SKM-1 treated with dmso at 0.1 percent for 144 hours (cell line): ENCODE measurements at regions not wholly inside any gene's neighbourhood (a gene's known extent, or its start where the extent isn't known, plus 50 kb on each side); places are given as distances from the start of the nearest gene placed in this dataset.

Source experiments
- DNase-seq: peaks from one replicate; lab custom pipeline; 2025; ENCODE audit not compliant: unreplicated experiment; lab: John Stamatoyannopoulos, UW

DNA sequence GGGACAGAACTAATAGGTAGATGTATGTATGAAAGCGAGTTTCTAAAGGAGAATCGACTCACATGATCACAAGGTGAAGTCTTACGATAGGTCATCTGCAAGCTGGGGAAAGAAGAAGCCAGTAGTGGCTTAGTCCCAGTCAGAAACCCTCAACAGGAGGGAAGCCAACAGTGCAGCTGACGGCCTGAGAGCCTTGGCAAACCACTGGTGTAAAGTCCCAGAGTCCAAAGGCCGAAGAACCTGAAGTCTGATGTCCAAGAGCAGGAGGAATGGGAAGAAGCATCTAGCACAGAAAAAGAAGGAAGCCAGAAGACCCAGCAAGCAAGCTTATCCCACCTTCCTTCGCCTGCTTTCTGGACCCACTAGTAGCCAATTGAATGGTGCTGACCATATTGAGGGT lies 507.6 kb upstream of the ARGLU1 start:
- no peak for DNase-seq

GRCh38 chr13:107070792-107071191 lies 502.9 kb upstream of the ARGLU1 start:
- no peak for DNase-seq

DNA sequence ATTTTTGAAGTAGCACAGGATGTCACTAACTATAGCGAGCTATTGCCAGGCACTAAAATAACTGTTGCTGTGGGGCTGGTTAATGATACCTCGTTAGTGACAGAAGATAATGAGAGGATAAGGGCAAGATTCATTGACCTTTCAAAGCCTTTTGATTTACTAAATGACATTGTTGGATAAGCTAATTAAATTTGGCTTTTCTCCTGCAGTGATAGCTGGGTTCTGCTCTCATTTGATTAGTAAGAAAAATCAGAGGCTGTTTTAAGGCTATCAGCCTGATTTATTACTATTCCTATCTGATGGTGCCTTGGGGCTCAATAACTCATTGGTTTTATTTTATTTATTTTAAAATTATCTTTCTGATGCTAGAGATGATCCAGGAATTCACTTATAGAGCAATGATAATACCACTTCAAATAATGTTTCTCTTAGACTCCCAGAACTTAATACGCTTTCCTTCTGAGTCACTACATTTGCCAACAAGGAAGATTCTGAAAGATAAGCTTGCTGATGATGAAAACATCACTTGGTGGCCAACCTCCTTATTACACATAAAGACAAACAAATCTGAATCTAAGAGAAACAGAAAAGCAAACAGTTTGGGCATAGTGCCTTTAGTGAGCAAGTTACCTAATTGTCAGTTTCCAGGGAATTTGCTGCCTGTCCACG lies 501.3 kb upstream of the ARGLU1 start:
- DNase-seq: no peak

- no peak for DNase-seq
Observed at GRCh38 chr13:107067381-107067780, 499.4 kb upstream of the ARGLU1 start.

DNA sequence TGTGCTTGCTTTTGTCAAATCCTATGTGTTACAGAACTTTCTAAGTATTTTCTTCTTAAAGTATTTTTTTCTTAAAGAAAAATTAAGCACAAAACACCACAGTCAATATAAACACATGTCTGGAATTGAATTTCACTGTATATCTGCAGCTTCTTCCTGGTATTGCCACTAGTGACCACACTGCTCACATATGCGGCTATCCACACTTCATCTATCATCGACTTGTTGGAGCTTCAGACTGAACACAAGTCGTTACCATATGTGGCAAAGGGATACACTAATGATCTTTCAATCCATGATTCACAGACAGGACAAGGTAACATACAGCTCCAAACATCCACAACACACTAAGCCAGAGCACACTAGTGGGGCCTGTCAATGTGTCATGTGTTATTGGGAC lies 498.4 kb upstream of the ARGLU1 start:
- DNase-seq: no peak

GRCh38 chr13:107065036-107065435 lies 497.1 kb upstream of the ARGLU1 start:
- DNase-seq: no peak

DNA sequence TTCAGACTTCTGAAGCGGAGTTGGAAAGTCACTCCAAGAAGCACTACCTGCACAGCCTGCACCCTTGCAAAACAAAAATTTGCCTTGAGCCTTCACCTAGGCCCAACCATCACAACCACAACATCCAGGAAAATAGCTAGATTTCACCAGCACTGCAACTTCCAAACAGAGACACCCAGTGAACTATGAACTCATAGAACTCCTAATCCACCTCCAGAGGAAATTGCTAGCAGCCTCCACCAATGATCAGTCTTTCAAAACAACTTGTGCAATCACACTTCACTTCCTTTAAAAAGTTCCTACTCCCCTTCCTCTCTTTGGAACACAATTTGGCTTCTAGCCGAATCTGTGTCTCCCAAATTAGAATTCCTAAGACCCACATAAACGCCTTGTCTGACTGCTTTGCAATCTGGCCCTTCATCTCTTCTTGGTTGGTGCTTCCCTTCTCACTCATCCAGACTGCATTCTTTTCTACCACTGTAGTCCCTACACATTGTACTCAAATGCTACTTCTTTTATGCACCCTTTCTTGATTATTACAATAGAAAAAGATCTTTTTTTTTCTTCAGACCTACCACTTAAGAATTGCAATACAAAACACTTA lies 489.2 kb upstream of the ARGLU1 start:
- DNase-seq: no peak

- no peak for DNase-seq
Observed at GRCh38 chr13:107043021-107043956, 475.4 kb upstream of the ARGLU1 start.

- no peak for DNase-seq
Observed at GRCh38 chr13:107035778-107036177, 467.8 kb upstream of the ARGLU1 start.

- DNase-seq: no peak
Observed at GRCh38 chr13:107035186-107035585, 467.2 kb upstream of the ARGLU1 start.

GRCh38 chr13:107034236-107034872 lies 466.4 kb upstream of the ARGLU1 start:
- no peak for DNase-seq

DNA sequence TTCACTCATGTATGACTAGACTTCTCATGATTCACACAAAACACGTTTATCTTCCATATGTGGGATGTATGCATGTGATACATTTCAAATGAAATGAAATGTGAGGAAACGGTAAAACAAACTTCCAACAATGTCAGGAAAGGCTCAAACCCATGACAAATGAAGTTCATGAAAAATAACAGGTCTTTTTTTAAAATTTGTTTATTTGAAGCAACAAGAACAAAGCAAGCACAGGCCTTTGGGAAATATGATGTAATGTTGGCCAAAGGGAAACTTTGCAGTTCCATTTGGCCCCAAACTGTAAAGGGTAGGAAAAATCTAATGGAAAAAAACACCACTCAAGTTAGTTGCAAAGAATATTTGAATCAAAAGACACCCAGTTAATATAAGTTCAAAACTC lies 463.8 kb upstream of the ARGLU1 start:
- no peak for DNase-seq

- DNase-seq: no peak
Observed at GRCh38 chr13:107028751-107029150, 460.8 kb upstream of the ARGLU1 start.

GRCh38 chr13:107025991-107026390 lies 458.1 kb upstream of the ARGLU1 start:
- no peak for DNase-seq

DNA sequence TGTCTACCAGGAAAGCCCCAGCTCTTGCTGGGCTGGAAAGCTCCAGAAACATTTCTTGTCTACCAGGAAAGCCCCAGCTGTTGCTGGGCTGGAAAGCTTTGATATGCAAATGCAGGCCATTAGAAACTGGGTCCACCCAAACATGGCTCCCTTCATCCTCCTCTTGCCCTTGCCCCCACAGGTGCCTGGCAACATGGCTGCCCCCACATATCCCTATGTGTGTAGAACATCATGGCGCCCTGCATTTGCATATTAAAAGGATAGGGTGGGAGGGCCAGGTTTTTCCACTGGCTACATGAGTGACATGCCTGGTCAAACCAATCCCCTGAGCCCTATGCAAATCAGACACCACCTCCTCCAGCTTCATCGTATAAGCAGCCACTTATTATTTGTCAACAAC lies 455.4 kb upstream of the ARGLU1 start:
- no peak for DNase-seq

DNA sequence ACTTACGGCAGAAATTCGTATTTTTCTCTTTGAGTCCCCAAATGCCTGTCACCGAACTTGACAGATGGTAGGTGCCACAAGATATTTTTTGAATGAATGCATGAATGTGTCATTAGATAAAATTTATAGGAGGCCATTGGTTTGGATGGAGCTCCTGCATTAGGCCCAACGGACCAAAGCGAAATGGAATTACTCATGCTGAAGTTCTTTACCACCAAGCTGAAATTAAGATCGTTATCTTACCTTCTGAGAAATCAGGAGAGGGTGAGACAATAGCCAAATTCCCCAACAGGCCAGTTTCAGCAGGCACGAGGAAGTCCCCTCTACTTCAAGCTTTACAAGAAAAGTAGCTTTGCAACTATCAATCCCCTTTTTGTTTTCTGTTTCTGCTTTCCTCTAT lies 452.5 kb upstream of the ARGLU1 start:
- DNase-seq: no peak

DNA sequence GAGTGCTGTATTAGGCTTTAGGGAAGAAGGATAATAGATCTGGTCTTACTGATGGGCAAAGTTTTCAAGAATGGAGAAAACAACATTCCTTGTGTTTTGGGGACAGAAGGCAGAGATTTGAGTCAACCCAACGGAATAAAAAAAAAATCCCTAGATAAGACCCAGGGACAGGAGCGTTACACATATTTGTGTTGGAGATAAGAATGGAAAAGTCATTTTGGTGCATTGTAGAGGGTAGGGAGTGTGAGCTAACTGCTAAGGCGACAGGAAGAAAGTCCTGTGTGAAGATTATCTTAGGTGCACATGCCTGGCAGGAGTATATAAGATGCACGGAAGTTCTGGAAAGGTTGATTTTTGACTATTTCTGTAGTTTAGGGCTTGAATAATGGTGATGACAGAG lies 450.3 kb upstream of the ARGLU1 start:
- DNase-seq: no peak

DNA sequence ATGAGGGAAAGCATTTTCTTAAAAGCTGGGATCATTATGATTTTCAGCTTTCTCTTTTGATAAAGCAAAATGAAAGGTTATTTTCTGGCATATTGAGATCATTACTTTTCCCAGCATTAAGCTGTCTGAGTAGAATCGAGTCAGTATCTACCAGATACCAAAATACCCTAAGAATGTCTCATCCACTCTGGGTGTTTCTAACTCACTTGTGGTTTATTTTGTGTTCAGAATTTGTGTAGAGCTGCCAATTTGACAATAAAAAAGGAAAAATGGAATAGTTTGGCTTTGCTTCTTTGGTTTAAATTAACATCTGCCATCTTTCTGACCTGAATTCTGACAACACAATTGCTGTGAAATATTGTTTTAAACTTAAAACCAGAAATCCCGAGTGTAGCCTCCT lies 438.7 kb upstream of the ARGLU1 start:
- no peak for DNase-seq

DNA sequence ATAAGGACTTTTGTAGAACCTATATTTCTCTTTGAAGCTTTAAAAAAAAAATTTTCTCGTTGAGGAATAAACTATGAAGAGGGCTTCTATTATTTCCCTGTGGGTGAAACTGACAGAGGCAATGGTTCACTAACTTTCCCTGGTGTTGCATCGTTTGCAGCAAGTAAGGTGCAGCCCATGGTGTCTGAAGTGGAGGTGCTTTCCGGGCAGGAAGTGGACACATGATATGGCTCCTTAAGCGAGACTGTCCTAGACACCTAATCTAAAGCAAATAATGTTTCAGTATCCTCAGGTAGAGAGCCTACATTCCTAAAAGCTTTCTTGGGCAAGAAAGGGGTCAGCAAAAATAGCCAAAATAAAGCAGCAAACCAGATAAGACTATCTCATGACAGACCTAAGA lies 437.6 kb upstream of the ARGLU1 start:
- no peak for DNase-seq

GRCh38 chr13:107003911-107004310 lies 436.0 kb upstream of the ARGLU1 start:
- DNase-seq: no peak

- no peak for DNase-seq
Observed at GRCh38 chr13:106998664-106999063, 430.7 kb upstream of the ARGLU1 start.

GRCh38 chr13:106997696-106998095 lies 429.8 kb upstream of the ARGLU1 start:
- no peak for DNase-seq
